Liver (tissue), 8 donors: ENCODE measurements at regions not wholly inside any gene's neighbourhood (a gene's known extent, or its start where the extent isn't known, plus 50 kb on each side); places are given as distances from the start of the nearest gene placed in this dataset.

Experiments used
- DNase-seq: peaks from one replicate; pipeline ENCODE4 v3.0.0-alpha.2; 2017; ENCODE audit warnings: low spot score
- H3K27ac ChIP-seq, 2 donors: one replicate each; pipeline ENCODE4 v1.7.0; 2013; ENCODE audit warnings: inconsistent platforms in 2 of 2, low read length in 2 of 2, control low read depth in 1 of 2, low read depth in 1 of 2, mild to moderate bottlenecking in 1 of 2
- H3K27me3 ChIP-seq, 4 donors: one replicate each; pipeline versions ENCODE4 v1.6.1 to v1.7.0; 2013; ENCODE audit warnings: low read length in 3 of 4, inconsistent platforms in 1 of 4, mild to moderate bottlenecking in 1 of 4, moderate library complexity in 1 of 4; ENCODE audit not compliant: control insufficient read depth in 4 of 4, insufficient read depth in 4 of 4
- H3K36me3 ChIP-seq, 4 donors: one replicate each; pipeline versions ENCODE4 v1.6.1 to v1.7.0; 2013; ENCODE audit warnings: low read length in 3 of 4, mild to moderate bottlenecking in 3 of 4, low read depth in 1 of 4, moderate library complexity in 1 of 4; ENCODE audit not compliant: control insufficient read depth in 4 of 4, insufficient read depth in 3 of 4
- H3K4me1 ChIP-seq, 4 donors: one replicate each; pipeline versions ENCODE4 v1.6.1 to v1.7.0; 2013; ENCODE audit warnings: low read length in 3 of 4, mild to moderate bottlenecking in 3 of 4, moderate library complexity in 1 of 4; ENCODE audit not compliant: control insufficient read depth in 4 of 4, insufficient read depth in 4 of 4
- H3K4me3 ChIP-seq, 3 donors: one replicate each; pipeline versions ENCODE4 v1.6.1 to v1.7.0; 2013; ENCODE audit warnings: low read length in 3 of 3, control low read depth in 1 of 3, low read depth in 1 of 3, mild to moderate bottlenecking in 1 of 3
- H3K9ac ChIP-seq, 2 donors: one replicate each; pipeline ENCODE4 v1.7.0; 2013; ENCODE audit warnings: low read length in 2 of 2, mild to moderate bottlenecking in 2 of 2, moderate library complexity in 2 of 2, control low read depth in 1 of 2, low read depth in 1 of 2
- H3K9me3 ChIP-seq, 4 donors: one replicate each; pipeline versions ENCODE4 v1.6.1 to v1.7.0; 2013; ENCODE audit warnings: low read length in 3 of 4; ENCODE audit not compliant: control insufficient read depth in 4 of 4
- EGR1 ChIP-seq, 2 donors: IDR thresholded peaks; 2 replicates each; pipeline ENCODE4 v1.6.1; 2016 to 2018; ENCODE audit warnings: antibody characterized with exemption in 2 of 2, low read depth in 2 of 2
- FOXA1 ChIP-seq: IDR thresholded peaks from 2 replicates; pipeline ENCODE4 v1.6.1; 2016; ENCODE audit warnings: antibody characterized with exemption
- GABPA ChIP-seq, 2 donors: IDR thresholded peaks in 1 of 2; conservative IDR thresholded peaks in 1 of 2; 2 replicates each; pipeline ENCODE4 v1.6.1; 2016; ENCODE audit warnings: antibody characterized with exemption in 2 of 2, mild to moderate bottlenecking in 1 of 2, moderate library complexity in 1 of 2
- HNF4A ChIP-seq, 2 donors: conservative IDR thresholded peaks; 2 replicates each; pipeline ENCODE4 v1.6.1; 2016; ENCODE audit warnings: antibody characterized with exemption in 2 of 2, mild to moderate bottlenecking in 2 of 2
- HNF4G ChIP-seq: IDR thresholded peaks from 2 replicates; pipeline ENCODE4 v1.6.1; 2016; ENCODE audit warnings: antibody characterized with exemption
- JUND ChIP-seq, 2 donors: IDR thresholded peaks; 2 replicates each; pipeline ENCODE4 v1.6.1; 2016; ENCODE audit warnings: antibody characterized with exemption in 2 of 2
- RAD21 ChIP-seq, 2 donors: IDR thresholded peaks; 2 replicates each; pipeline ENCODE4 v1.6.1; 2016; ENCODE audit warnings: antibody characterized with exemption in 2 of 2, mild to moderate bottlenecking in 2 of 2
- RXRA ChIP-seq, 2 donors: IDR thresholded peaks; 2 replicates each; pipeline ENCODE4 v1.6.1; 2017 to 2018; ENCODE audit warnings: antibody characterized with exemption in 2 of 2, mild to moderate bottlenecking in 1 of 2
- TAF1 ChIP-seq: conservative IDR thresholded peaks from 2 replicates; pipeline ENCODE4 v1.6.1; 2016; ENCODE audit warnings: antibody characterized with exemption, mild to moderate bottlenecking
- WGBS: extraction: QIAGEN DNeasy Blood & Tissue Kit; methylation state at CpG from one replicate; pipeline ENCODE4 v1.1.7; 2013; 5-methylcytosine and 5-hydroxymethylcytosine counted together
- TF ChIP-seq, protein P1 (sequence below): IDR thresholded peaks from 2 replicates; pipeline ENCODE4 v1.6.1; 2016; ENCODE audit warnings: antibody characterized with exemption
- TF ChIP-seq, protein P2 (sequence below): IDR thresholded peaks from 2 replicates; pipeline ENCODE4 v1.6.1; 2016; ENCODE audit warnings: antibody characterized with exemption
- TF ChIP-seq, protein P3 (sequence below): IDR thresholded peaks from 2 replicates; pipeline ENCODE4 v1.6.1; 2016; ENCODE audit warnings: antibody characterized with exemption, mild to moderate bottlenecking
- TF ChIP-seq, protein P4 (sequence below): fragments of 150-350 bp; IDR thresholded peaks from 2 replicates; pipeline ENCODE4 v1.5.1; 2017; ENCODE audit warnings: improper control_type of control experiment, low read depth, low read length; ENCODE audit not compliant: missing input control
- donor health status: healthy.
- donor health status: healthy.
- donor health status: healthy.
- donor health status: healthy.
- donor health status: healthy.

DNA sequence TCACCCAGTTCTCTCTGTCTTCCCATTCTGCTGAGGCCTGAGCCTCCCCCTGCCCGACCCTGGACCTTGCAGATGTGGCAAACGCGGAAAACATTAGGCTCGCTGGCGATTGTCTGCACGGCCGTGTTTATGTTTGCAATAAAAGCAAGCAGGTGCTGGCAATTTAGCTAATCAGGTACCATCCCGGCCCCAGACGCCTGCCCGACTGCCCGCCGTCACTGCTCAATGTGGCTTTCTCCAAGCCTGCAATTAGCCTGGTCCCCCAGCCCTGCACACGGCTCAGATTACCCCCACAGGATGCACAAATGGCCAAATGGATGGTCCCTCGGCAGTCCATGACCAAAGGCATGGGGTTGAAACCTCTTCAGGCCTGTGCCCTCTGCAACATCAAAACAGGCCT is 259.7 kb downstream of the MN1 start (continued):
- TF ChIP-seq, protein P1, sequence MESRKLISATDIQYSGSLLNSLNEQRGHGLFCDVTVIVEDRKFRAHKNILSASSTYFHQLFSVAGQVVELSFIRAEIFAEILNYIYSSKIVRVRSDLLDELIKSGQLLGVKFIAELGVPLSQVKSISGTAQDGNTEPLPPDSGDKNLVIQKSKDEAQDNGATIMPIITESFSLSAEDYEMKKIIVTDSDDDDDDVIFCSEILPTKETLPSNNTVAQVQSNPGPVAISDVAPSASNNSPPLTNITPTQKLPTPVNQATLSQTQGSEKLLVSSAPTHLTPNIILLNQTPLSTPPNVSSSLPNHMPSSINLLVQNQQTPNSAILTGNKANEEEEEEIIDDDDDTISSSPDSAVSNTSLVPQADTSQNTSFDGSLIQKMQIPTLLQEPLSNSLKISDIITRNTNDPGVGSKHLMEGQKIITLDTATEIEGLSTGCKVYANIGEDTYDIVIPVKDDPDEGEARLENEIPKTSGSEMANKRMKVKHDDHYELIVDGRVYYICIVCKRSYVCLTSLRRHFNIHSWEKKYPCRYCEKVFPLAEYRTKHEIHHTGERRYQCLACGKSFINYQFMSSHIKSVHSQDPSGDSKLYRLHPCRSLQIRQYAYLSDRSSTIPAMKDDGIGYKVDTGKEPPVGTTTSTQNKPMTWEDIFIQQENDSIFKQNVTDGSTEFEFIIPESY, result no peak
- no peak for TF ChIP-seq HNF4G
- TF ChIP-seq RXRA (IDR thresholded peaks at IDR 0.05), result no peak

DNA sequence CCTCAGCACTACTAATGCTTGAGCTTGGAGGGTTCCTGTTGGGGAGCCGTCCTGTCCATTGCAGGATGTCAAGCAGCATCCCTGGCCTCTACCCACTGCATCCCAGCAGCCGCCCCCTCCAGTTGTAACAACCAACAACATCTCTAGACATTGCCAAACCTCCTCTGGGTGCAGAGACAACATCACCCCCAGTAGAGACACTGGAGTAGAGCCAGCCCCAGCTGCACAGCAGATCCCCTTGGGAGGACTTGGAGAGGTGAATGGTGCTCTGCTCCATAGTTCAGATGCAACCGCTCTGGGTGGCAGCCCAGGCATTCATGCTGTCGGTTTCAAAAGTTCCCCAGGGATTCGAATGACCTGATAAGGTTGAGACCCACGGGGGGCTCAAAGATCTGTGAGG is 259.0 kb downstream of the MN1 start:
- no peak for DNase-seq
- H3K27me3 ChIP-seq, result peaks cover 0 to 3% (median 0%) of the 10 kb centered on the region in 4 donors
- no peak overlapping the region for H3K9ac ChIP-seq
- no peaks in the 10 kb centered on the region for H3K9me3 ChIP-seq
- H3K27ac ChIP-seq, result no peak overlapping the region
- TF ChIP-seq, protein P1, result no peak
- TF ChIP-seq, protein P2, sequence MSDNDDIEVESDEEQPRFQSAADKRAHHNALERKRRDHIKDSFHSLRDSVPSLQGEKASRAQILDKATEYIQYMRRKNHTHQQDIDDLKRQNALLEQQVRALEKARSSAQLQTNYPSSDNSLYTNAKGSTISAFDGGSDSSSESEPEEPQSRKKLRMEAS, result no peak
- TF ChIP-seq GABPA (IDR thresholded peaks at IDR 0.05 in 1 of 2, conservative IDR thresholded peaks at IDR 0.05 in 1 of 2) (no peak), EGR1 (IDR thresholded peaks at IDR 0.05; ENCODE audit: low read depth in 2 of 2) (no peak), RXRA (IDR thresholded peaks at IDR 0.05) (no peak), JUND (IDR thresholded peaks at IDR 0.05) (no peak), HNF4A (conservative IDR thresholded peaks at IDR 0.05) (no peak), RAD21 (IDR thresholded peaks at IDR 0.05) (no peak), FOXA1 (no peak), TAF1 (no peak), HNF4G (no peak)
- TF ChIP-seq, protein P3, sequence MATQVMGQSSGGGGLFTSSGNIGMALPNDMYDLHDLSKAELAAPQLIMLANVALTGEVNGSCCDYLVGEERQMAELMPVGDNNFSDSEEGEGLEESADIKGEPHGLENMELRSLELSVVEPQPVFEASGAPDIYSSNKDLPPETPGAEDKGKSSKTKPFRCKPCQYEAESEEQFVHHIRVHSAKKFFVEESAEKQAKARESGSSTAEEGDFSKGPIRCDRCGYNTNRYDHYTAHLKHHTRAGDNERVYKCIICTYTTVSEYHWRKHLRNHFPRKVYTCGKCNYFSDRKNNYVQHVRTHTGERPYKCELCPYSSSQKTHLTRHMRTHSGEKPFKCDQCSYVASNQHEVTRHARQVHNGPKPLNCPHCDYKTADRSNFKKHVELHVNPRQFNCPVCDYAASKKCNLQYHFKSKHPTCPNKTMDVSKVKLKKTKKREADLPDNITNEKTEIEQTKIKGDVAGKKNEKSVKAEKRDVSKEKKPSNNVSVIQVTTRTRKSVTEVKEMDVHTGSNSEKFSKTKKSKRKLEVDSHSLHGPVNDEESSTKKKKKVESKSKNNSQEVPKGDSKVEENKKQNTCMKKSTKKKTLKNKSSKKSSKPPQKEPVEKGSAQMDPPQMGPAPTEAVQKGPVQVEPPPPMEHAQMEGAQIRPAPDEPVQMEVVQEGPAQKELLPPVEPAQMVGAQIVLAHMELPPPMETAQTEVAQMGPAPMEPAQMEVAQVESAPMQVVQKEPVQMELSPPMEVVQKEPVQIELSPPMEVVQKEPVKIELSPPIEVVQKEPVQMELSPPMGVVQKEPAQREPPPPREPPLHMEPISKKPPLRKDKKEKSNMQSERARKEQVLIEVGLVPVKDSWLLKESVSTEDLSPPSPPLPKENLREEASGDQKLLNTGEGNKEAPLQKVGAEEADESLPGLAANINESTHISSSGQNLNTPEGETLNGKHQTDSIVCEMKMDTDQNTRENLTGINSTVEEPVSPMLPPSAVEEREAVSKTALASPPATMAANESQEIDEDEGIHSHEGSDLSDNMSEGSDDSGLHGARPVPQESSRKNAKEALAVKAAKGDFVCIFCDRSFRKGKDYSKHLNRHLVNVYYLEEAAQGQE, result no peak
- TF ChIP-seq, protein P4, sequence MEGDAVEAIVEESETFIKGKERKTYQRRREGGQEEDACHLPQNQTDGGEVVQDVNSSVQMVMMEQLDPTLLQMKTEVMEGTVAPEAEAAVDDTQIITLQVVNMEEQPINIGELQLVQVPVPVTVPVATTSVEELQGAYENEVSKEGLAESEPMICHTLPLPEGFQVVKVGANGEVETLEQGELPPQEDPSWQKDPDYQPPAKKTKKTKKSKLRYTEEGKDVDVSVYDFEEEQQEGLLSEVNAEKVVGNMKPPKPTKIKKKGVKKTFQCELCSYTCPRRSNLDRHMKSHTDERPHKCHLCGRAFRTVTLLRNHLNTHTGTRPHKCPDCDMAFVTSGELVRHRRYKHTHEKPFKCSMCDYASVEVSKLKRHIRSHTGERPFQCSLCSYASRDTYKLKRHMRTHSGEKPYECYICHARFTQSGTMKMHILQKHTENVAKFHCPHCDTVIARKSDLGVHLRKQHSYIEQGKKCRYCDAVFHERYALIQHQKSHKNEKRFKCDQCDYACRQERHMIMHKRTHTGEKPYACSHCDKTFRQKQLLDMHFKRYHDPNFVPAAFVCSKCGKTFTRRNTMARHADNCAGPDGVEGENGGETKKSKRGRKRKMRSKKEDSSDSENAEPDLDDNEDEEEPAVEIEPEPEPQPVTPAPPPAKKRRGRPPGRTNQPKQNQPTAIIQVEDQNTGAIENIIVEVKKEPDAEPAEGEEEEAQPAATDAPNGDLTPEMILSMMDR, result no peak
- H3K4me3 ChIP-seq, result no peak overlapping the region
- WGBS, result 84% methylated on average over 6 of the region's 6 CpGs
- H3K36me3 ChIP-seq, result no peaks in the 10 kb centered on the region
- H3K4me1 ChIP-seq, result no peaks in the 10 kb centered on the region
